ENCODE measurements at regions not wholly inside any gene's neighbourhood (a gene's known extent, or its start where the extent isn't known, plus 50 kb on each side); places are given as distances from the start of the nearest gene placed in this dataset.

- ChIA-PET CTCF (no interaction called here), POLR2A (no interaction called here)
- intact Hi-C loops (cut with micrococcal nuclease) = no loop called here
- no peak for TF ChIP-seq CTCF (IDR thresholded peaks at IDR 0.05)
- Mint-ChIP-seq H3K27me3 (no peaks in the 10 kb centered on the region), H3K9me3 (no peaks in the 10 kb centered on the region), H3K4me3 (no peak overlapping the region), H3K36me3 (ENCODE audit: low read depth) (no peaks in the 10 kb centered on the region), H3K4me1 (ENCODE audit: low read depth) (no peaks in the 10 kb centered on the region), H3K27ac (no peak overlapping the region)
- no peak for ATAC-seq
- no peak for DNase-seq
Measured at GRCh38 chr10:57830877-57831560, 436.7 kb downstream of the IPMK start.

- no peak overlapping the region for H3K4me3 Mint-ChIP-seq
- CTCF ChIA-PET = no interaction called here
- TF ChIP-seq CTCF (IDR thresholded peaks at IDR 0.05) = no peak
Measured at GRCh38 chr10:57825015-57825414, 442.7 kb downstream of the IPMK start.

GRCh38 chr10:57823398-57823797 is 444.3 kb downstream of the IPMK start:
- no peaks in the 10 kb centered on the region for H3K9me3 Mint-ChIP-seq
- ATAC-seq (no peak), DNase-seq (no peak)
- no peak for TF ChIP-seq CTCF (IDR thresholded peaks at IDR 0.05)
- H3K27ac Mint-ChIP-seq = no peak overlapping the region
- intact Hi-C loops (cut with micrococcal nuclease) = no loop called here
- ChIA-PET POLR2A (no interaction called here), CTCF (no interaction called here)
- H3K4me1 Mint-ChIP-seq (ENCODE audit: low read depth) = no peaks in the 10 kb centered on the region
- H3K4me3 Mint-ChIP-seq = no peak overlapping the region
- no peaks in the 10 kb centered on the region for H3K36me3 Mint-ChIP-seq (ENCODE audit: low read depth)
- no peaks in the 10 kb centered on the region for H3K27me3 Mint-ChIP-seq

More at GRCh38 chr10:57825015-57825414, 442.7 kb downstream of the IPMK start:
- DNase-seq = no peak
- Mint-ChIP-seq H3K9me3 (no peaks in the 10 kb centered on the region), H3K4me1 (ENCODE audit: low read depth) (no peaks in the 10 kb centered on the region), H3K27ac (no peak overlapping the region), H3K36me3 (ENCODE audit: low read depth) (no peaks in the 10 kb centered on the region), H3K27me3 (no peaks in the 10 kb centered on the region)
- intact Hi-C loops (cut with micrococcal nuclease) = no loop called here
- POLR2A ChIA-PET = no interaction called here
- no peak for ATAC-seq

- no peak overlapping the region for H3K27ac Mint-ChIP-seq
- intact Hi-C loops (cut with micrococcal nuclease) = no loop called here
- H3K4me1 Mint-ChIP-seq (ENCODE audit: low read depth) = no peaks in the 10 kb centered on the region
- H3K9me3 Mint-ChIP-seq = no peaks in the 10 kb centered on the region
- CTCF ChIA-PET = no interaction called here
- no peaks in the 10 kb centered on the region for H3K36me3 Mint-ChIP-seq (ENCODE audit: low read depth)
- no peak for TF ChIP-seq CTCF (IDR thresholded peaks at IDR 0.05)
- DNase-seq (no peak), ATAC-seq (no peak)
- POLR2A ChIA-PET = no interaction called here
- H3K4me3 Mint-ChIP-seq = no peak overlapping the region
- H3K27me3 Mint-ChIP-seq = no peaks in the 10 kb centered on the region
Measured at GRCh38 chr10:57822965-57823364, 444.7 kb downstream of the IPMK start.

- ChIA-PET CTCF (no interaction called here), POLR2A (no interaction called here)
- H3K4me3 Mint-ChIP-seq = no peak overlapping the region
- no peak for ATAC-seq
- H3K9me3 Mint-ChIP-seq = no peaks in the 10 kb centered on the region
- no peaks in the 10 kb centered on the region for H3K36me3 Mint-ChIP-seq (ENCODE audit: low read depth)
- H3K27me3 Mint-ChIP-seq = no peaks in the 10 kb centered on the region
- H3K27ac Mint-ChIP-seq = no peak overlapping the region
- no peaks in the 10 kb centered on the region for H3K4me1 Mint-ChIP-seq (ENCODE audit: low read depth)
- DNase-seq = no peak
- no peak for TF ChIP-seq CTCF (IDR thresholded peaks at IDR 0.05)
- intact Hi-C loops (cut with micrococcal nuclease) = no loop called here
Measured at GRCh38 chr10:57818522-57818921, 449.2 kb downstream of the IPMK start.

All from activated CD8-positive, alpha-beta T cell treated with anti-CD3 and anti-CD28 coated beads for 36 hours (primary cell).